ENCODE measurements at regions not wholly inside any gene's neighbourhood (a gene's known extent, or its start where the extent isn't known, plus 50 kb on each side); places are given as distances from the start of the nearest gene placed in this dataset.

- Histone ChIP-seq H3K27me3 (peaks cover 0 to 18% (median 0%) of the 10 kb centered on the region in 3 donors), H3K36me3 (no peaks in the 10 kb centered on the region), H3K4me1 (peaks cover 0 to 20% (median 14%) of the 10 kb centered on the region in 4 donors), H3K9me3 (no peaks in the 10 kb centered on the region), H3K27ac (no peak overlapping the region), H3K4me3 (no peak overlapping the region)
- DNase-seq = no peak
- intact Hi-C loops (cut with DNase I; ENCODE audit: low total_unique reads) = no loop called here
- 82 to 90% (median 86%) methylated on average over 18 to 20 of the region's 20 CpGs for WGBS, 5 donors
- no peak for TF ChIP-seq POLR2AphosphoS5 (IDR thresholded peaks at IDR 0.05)
- TF ChIP-seq EP300 (IDR thresholded peaks at IDR 0.05) = no peak
- TF ChIP-seq CTCF (IDR thresholded peaks at IDR 0.05) = no peak
- no peak for TF ChIP-seq POLR2A (IDR thresholded peaks at IDR 0.05)
Measured at GRCh38 chr18:78538669-78539440, 440.8 kb upstream of the SALL3 start.

- TF ChIP-seq POLR2A (IDR thresholded peaks at IDR 0.05) (no peak), POLR2AphosphoS5 (IDR thresholded peaks at IDR 0.05) (no peak), CTCF (IDR thresholded peaks at IDR 0.05) (no peak), EP300 (IDR thresholded peaks at IDR 0.05) (no peak)
- H3K27ac ChIP-seq = no peak overlapping the region
- peaks cover 0 to 8% (median 0%) of the 10 kb centered on the region in 3 donors for H3K27me3 ChIP-seq
- peaks cover 0 to 20% (median 14%) of the 10 kb centered on the region in 4 donors for H3K4me1 ChIP-seq
- no peak overlapping the region for H3K4me3 ChIP-seq
- no peaks in the 10 kb centered on the region for H3K9me3 ChIP-seq
- DNase-seq = no peak
- WGBS, 5 donors = 80 to 87% (median 86%) methylated on average over 18 of the region's 18 CpGs
- intact Hi-C loops (cut with DNase I; ENCODE audit: low total_unique reads) = no loop called here
- H3K36me3 ChIP-seq = no peaks in the 10 kb centered on the region
Measured at GRCh38 chr18:78540636-78541529, 438.7 kb upstream of the SALL3 start.

- H3K27ac ChIP-seq = peak overlapping the region in 3 of 5 donors; percentile 32 to 70 (median 65)
- peak; percentile 67 to 94 for DNase-seq
- H3K36me3 ChIP-seq = no peaks in the 10 kb centered on the region
- H3K27me3 ChIP-seq = no peaks in the 10 kb centered on the region
- peaks cover 0 to 20% (median 14%) of the 10 kb centered on the region in 4 donors for H3K4me1 ChIP-seq
- 10 to 20% (median 14%) methylated on average over 4 of the region's 4 CpGs for WGBS, 5 donors
- TF ChIP-seq CTCF (IDR thresholded peaks at IDR 0.05) = no peak
- TF ChIP-seq EP300 (IDR thresholded peaks at IDR 0.05) = no peak
- TF ChIP-seq POLR2AphosphoS5 (IDR thresholded peaks at IDR 0.05) = peak in 2 of 3 donors; percentile 33 to 63
- H3K4me3 ChIP-seq = no peak overlapping the region
- no peaks in the 10 kb centered on the region for H3K9me3 ChIP-seq
- intact Hi-C loops (cut with DNase I; ENCODE audit: low total_unique reads) = no loop called here
Measured at GRCh38 chr18:78542204-78542603, 437.4 kb upstream of the SALL3 start.

- no peak for DNase-seq
- Histone ChIP-seq H3K9me3 (no peaks in the 10 kb centered on the region), H3K4me1 (peaks cover 0 to 20% (median 14%) of the 10 kb centered on the region in 4 donors), H3K4me3 (no peak overlapping the region), H3K27ac (peak overlapping the region in 2 of 5 donors; percentile 65 to 70), H3K36me3 (no peaks in the 10 kb centered on the region), H3K27me3 (peaks cover 0 to 9% (median 0%) of the 10 kb centered on the region in 3 donors)
- TF ChIP-seq EP300 (IDR thresholded peaks at IDR 0.05) = no peak
- TF ChIP-seq POLR2AphosphoS5 (IDR thresholded peaks at IDR 0.05) = no peak
- intact Hi-C loops (cut with DNase I; ENCODE audit: low total_unique reads) = no loop called here
- 69 to 85% (median 72%) methylated on average over 9 of the region's 9 CpGs for WGBS, 5 donors
Measured at GRCh38 chr18:78543201-78543725, 436.4 kb upstream of the SALL3 start.
